ENCODE measurements at regions not wholly inside any gene's neighbourhood (a gene's known extent, or its start where the extent isn't known, plus 50 kb on each side); places are given as distances from the start of the nearest gene placed in this dataset.

DNA sequence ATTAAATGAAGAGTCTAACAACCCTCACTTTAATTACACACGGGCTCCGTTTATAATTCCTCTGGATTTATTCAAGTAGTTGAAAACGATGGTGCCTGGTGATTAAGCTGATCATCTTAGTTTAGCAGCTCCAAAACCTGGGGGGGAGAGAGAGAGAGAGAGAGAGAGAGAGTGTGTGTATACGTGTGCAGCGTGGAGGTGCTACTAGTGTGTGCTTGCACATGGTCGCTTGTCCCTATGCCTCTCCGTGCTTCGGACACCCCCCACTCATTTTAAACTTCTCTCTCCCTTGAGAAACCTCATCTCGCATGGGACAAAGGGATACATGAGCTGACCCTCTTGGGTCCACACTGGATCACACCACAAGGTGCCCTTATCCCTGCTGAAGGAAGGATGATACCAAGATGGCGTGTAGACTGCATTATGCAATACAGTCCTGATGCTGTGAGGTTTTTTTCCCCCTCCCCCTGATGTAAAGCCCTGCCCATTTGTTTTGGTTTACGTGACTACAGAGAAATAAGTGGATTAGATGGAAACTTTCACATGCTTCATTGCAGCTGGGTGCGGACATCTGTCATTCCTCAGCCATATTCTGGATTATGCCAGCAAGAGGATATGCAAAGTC lies 320.8 kb downstream of the ZNF536 start:
- TF ChIP-seq, protein P1, sequence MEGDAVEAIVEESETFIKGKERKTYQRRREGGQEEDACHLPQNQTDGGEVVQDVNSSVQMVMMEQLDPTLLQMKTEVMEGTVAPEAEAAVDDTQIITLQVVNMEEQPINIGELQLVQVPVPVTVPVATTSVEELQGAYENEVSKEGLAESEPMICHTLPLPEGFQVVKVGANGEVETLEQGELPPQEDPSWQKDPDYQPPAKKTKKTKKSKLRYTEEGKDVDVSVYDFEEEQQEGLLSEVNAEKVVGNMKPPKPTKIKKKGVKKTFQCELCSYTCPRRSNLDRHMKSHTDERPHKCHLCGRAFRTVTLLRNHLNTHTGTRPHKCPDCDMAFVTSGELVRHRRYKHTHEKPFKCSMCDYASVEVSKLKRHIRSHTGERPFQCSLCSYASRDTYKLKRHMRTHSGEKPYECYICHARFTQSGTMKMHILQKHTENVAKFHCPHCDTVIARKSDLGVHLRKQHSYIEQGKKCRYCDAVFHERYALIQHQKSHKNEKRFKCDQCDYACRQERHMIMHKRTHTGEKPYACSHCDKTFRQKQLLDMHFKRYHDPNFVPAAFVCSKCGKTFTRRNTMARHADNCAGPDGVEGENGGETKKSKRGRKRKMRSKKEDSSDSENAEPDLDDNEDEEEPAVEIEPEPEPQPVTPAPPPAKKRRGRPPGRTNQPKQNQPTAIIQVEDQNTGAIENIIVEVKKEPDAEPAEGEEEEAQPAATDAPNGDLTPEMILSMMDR (IDR thresholded peaks at IDR 0.05): no peak
- TF ChIP-seq POLR2A (IDR thresholded peaks at IDR 0.05): no peak
